Activated CD4-positive, alpha-beta T cell treated with anti-CD3 and anti-CD28 coated beads for 36 hours (primary cell): ENCODE measurements at regions not wholly inside any gene's neighbourhood (a gene's known extent, or its start where the extent isn't known, plus 50 kb on each side); places are given as distances from the start of the nearest gene placed in this dataset.
A peak's percentile ranks its signal among the peaks of the same experiment; 100 is the strongest.

ENCODE experiments used
- ATAC-seq: fragments of 200-7000 bp; cut with Tn5 transposase; one replicate; pipeline ENCODE4 v1.10.0; 2021; ENCODE audit warnings: mild to moderate bottlenecking, moderate library complexity
- CTCF ChIA-PET: fragments of 350-600 bp; sonication (Branson Sonifier 250); formaldehyde crosslinking; loops from one replicate; lab custom pipeline; 2021; ENCODE audit warnings: antibody characterized with exemption; lab: Charles Lee
- POLR2A ChIA-PET: fragments of 350-600 bp; sonication (Branson Sonifier 250); formaldehyde crosslinking; loops from one replicate; lab custom pipeline; 2021; ENCODE audit warnings: antibody characterized with exemption, inconsistent platforms; lab: Charles Lee
- DNase-seq: peaks from one replicate; pipeline ENCODE4 v3.0.0-alpha.2; 2020
- H3K27ac Mint-ChIP-seq: one replicate; pipeline ENCODE4 v1.8.0; 2021; ENCODE audit warnings: mixed read lengths
- H3K27me3 Mint-ChIP-seq: one replicate; pipeline ENCODE4 v1.8.0; 2021; ENCODE audit warnings: mixed read lengths
- H3K36me3 Mint-ChIP-seq: one replicate; pipeline ENCODE4 v1.8.0; 2021; ENCODE audit warnings: low read depth, mixed read lengths
- H3K4me1 Mint-ChIP-seq: one replicate; pipeline ENCODE4 v1.8.0; 2021; ENCODE audit warnings: mixed read lengths
- H3K4me3 Mint-ChIP-seq: one replicate; pipeline ENCODE4 v1.8.0; 2021; ENCODE audit warnings: mild to moderate bottlenecking, moderate library complexity, mixed read lengths
- H3K9me3 Mint-ChIP-seq: one replicate; pipeline ENCODE4 v1.8.0; 2021; ENCODE audit warnings: low read depth, mixed read lengths
- intact Hi-C, 2 experiments: fragments of 100-400 bp; cut with DNase I in 1 of 2; cut with micrococcal nuclease in 1 of 2; formaldehyde crosslinking; loops; one replicate each; pipeline versions ENCODE4 v1.14.2 to v1.15.1; 2022 to 2024; cut with DNase I, micrococcal nuclease

- DNase-seq (no peak), ATAC-seq (no peak)
- H3K27me3 Mint-ChIP-seq = peaks cover 12% of the 10 kb centered on the region
- intact Hi-C loops = no loop called here
- H3K4me3 Mint-ChIP-seq = no peak overlapping the region
- ChIA-PET CTCF (interaction anchor here (0.7 kb wide), 1 partner anchor 17 kb away, joined by 3 read pairs; no protein-coding TSS in a partner anchor), POLR2A (no interaction called here)
- H3K9me3 Mint-ChIP-seq = peaks cover 5% of the 10 kb centered on the region
- H3K36me3 Mint-ChIP-seq = no peaks in the 10 kb centered on the region
- H3K27ac Mint-ChIP-seq = no peak overlapping the region
- peaks cover 13% of the 10 kb centered on the region for H3K4me1 Mint-ChIP-seq
Observed at GRCh38 chr3:18885612-18886011, 262.7 kb upstream of the KCNH8 start.

- Mint-ChIP-seq H3K36me3 (no peaks in the 10 kb centered on the region), H3K9me3 (peaks cover 5% of the 10 kb centered on the region), H3K27ac (no peak overlapping the region), H3K4me1 (peaks cover 11% of the 10 kb centered on the region), H3K27me3 (peaks cover 9% of the 10 kb centered on the region), H3K4me3 (no peak overlapping the region)
- intact Hi-C loops = no loop called here
- CTCF ChIA-PET = interaction anchor here (1.6 kb wide), 1 partner anchor 28 kb away, joined by 3 read pairs; no protein-coding TSS in a partner anchor
- POLR2A ChIA-PET = no interaction called here
- ATAC-seq (no peak), DNase-seq (no peak)
Observed at GRCh38 chr3:18883571-18883970, 264.7 kb upstream of the KCNH8 start.

GRCh38 chr3:18880691-18881090 lies 267.6 kb upstream of the KCNH8 start:
- no peak for ATAC-seq
- DNase-seq = no peak
- Mint-ChIP-seq H3K9me3 (peaks cover 5% of the 10 kb centered on the region), H3K27ac (no peak overlapping the region), H3K4me1 (peaks cover 9% of the 10 kb centered on the region), H3K27me3 (no peaks in the 10 kb centered on the region), H3K4me3 (no peak overlapping the region), H3K36me3 (no peaks in the 10 kb centered on the region)
- ChIA-PET CTCF (no interaction called here), POLR2A (no interaction called here)
- intact Hi-C loops = no loop called here

- H3K27me3 Mint-ChIP-seq = peaks cover 2% of the 10 kb centered on the region
- POLR2A ChIA-PET = interaction anchor here (0.5 to 0.6 kb wide), 2 partner anchors 47 to 443 kb away, joined by 3 to 4 read pairs; no protein-coding TSS in a partner anchor
- H3K9me3 Mint-ChIP-seq = peaks cover 9% of the 10 kb centered on the region
- peaks cover 67% of the 10 kb centered on the region for H3K4me1 Mint-ChIP-seq
- DNase-seq = no peak
- peak overlapping the region; percentile 20 for H3K27ac Mint-ChIP-seq
- H3K4me3 Mint-ChIP-seq = no peak overlapping the region
- H3K36me3 Mint-ChIP-seq = peaks cover 8% of the 10 kb centered on the region
- intact Hi-C loops = loop anchor here (5.0 kb wide), 5 partner anchors 445 to 1185 kb away; partner anchors contain the start of genes EFHB (in 1 of the 2) and SATB1 (in 1 of the 2)
- CTCF ChIA-PET = interaction anchor here (1.2 to 1.5 kb wide), 3 partner anchors 15 to 116 kb away, joined by 3 to 6 read pairs (median 4); no protein-coding TSS in a partner anchor
- ATAC-seq = peak; percentile 43
Observed at GRCh38 chr3:18872466-18872865, 275.8 kb upstream of the KCNH8 start.

DNA sequence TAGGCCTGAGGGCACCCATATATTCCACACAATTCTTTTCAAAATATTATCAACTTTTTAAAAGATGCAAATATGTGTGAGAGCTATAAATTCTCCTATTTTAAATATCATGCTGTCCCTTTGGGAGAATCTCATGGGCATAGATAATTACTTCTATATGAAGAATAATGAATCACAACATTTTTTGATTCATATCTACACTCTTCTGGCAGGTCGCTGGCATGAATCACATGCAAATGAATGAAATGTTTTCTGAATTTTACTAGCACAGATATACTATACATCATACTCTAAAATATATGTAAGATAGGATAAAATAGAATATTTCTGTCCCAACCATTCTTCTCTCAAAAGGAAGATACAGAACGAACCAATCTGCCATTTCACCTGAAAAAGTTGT lies 277.7 kb upstream of the KCNH8 start:
- Mint-ChIP-seq H3K27ac (peak overlapping the region; percentile 91), H3K4me3 (peak overlapping the region; percentile 51), H3K36me3 (peaks cover 9% of the 10 kb centered on the region), H3K4me1 (peaks cover 64% of the 10 kb centered on the region), H3K9me3 (peaks cover 9% of the 10 kb centered on the region), H3K27me3 (peaks cover 2% of the 10 kb centered on the region)
- intact Hi-C loops = loop anchor here (1.0 to 5.0 kb wide), 13 partner anchors 118 to 1187 kb away; partner anchors contain the start of genes EFHB (in 1 of the 2) and SATB1 (in 1 of the 2)
- POLR2A ChIA-PET = interaction anchor here (0.6 kb wide), 1 partner anchor 19 kb away, joined by 3 read pairs; no protein-coding TSS in a partner anchor
- ATAC-seq = peak; percentile 45
- CTCF ChIA-PET = interaction anchor here (0.6 to 3.0 kb wide), 6 partner anchors 23 to 439 kb away, joined by 3 to 25 read pairs (median 8); no protein-coding TSS in a partner anchor
- DNase-seq = peak; percentile 34

DNA sequence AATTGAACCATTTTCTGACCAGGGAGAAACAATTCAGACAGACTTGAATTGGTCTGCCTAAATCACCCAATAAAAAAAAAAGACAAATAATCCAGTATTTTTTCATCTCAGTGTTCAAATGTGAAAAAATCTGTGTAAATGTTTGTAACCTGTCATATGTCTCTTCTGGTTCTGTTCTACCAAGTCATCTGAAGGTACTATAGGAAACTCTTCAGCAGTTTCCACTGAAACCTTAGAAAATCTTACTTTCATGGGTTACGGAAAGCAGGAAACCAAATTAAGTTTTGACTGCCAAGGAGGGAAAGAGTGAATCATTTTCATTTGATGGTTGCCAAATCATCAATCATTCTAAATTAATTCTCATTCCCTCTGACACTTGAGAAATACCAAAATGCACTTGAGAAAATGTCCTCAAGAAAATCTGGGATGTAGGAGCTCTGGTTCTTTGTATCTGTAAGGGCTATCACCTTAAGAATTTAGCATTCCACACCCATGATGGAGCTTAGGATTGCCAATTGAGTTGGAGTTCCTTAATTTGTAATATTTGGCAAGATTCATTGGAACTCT lies 278.2 kb upstream of the KCNH8 start:
- DNase-seq (no peak), ATAC-seq (peak; percentile 45)
- Mint-ChIP-seq H3K27ac (peak overlapping the region; percentile 91), H3K9me3 (peaks cover 9% of the 10 kb centered on the region), H3K4me3 (peak overlapping the region; percentile 51), H3K27me3 (peaks cover 2% of the 10 kb centered on the region), H3K4me1 (peaks cover 68% of the 10 kb centered on the region), H3K36me3 (peaks cover 9% of the 10 kb centered on the region)
- ChIA-PET POLR2A (interaction anchor here (0.6 to 1.1 kb wide), 2 partner anchors 20 to 118 kb away, joined by 3 to 6 read pairs; no protein-coding TSS in a partner anchor), CTCF (interaction anchor here (0.6 to 3.0 kb wide), 7 partner anchors 22 to 439 kb away, joined by 3 to 25 read pairs (median 5); no protein-coding TSS in a partner anchor)
- intact Hi-C loops = loop anchor here (1.0 to 5.0 kb wide), 13 partner anchors 119 to 1187 kb away; partner anchors contain the start of genes EFHB (in 1 of the 2) and SATB1 (in 1 of the 2)

GRCh38 chr3:18868911-18869689 lies 279.2 kb upstream of the KCNH8 start:
- intact Hi-C loops = loop anchor here in 1 of 2 experiments (2.0 kb wide), 1 partner anchor 20 kb away; no protein-coding TSS in a partner anchor
- Mint-ChIP-seq H3K36me3 (peaks cover 9% of the 10 kb centered on the region), H3K9me3 (peaks cover 9% of the 10 kb centered on the region), H3K4me1 (peaks cover 63% of the 10 kb centered on the region), H3K4me3 (peak overlapping the region; percentile 51), H3K27me3 (peaks cover 2% of the 10 kb centered on the region), H3K27ac (peak overlapping the region; percentile 91)
- peak; percentile 78 for ATAC-seq
- DNase-seq = peak; percentile 61
- ChIA-PET POLR2A (interaction anchor here (0.6 to 1.1 kb wide), 3 partner anchors 120 to 449 kb away, joined by 3 to 6 read pairs (median 4); no protein-coding TSS in a partner anchor), CTCF (interaction anchor here (0.6 to 3.0 kb wide), 7 partner anchors 17 to 433 kb away, joined by 3 to 25 read pairs (median 4); no protein-coding TSS in a partner anchor)

GRCh38 chr3:18866899-18867298 lies 281.4 kb upstream of the KCNH8 start:
- no peak for ATAC-seq
- H3K36me3 Mint-ChIP-seq = peaks cover 4% of the 10 kb centered on the region
- H3K4me1 Mint-ChIP-seq = peaks cover 47% of the 10 kb centered on the region
- ChIA-PET CTCF (no interaction called here), POLR2A (no interaction called here)
- H3K27me3 Mint-ChIP-seq = peaks cover 2% of the 10 kb centered on the region
- DNase-seq = no peak
- no peak overlapping the region for H3K27ac Mint-ChIP-seq
- H3K9me3 Mint-ChIP-seq = no peaks in the 10 kb centered on the region
- H3K4me3 Mint-ChIP-seq = no peak overlapping the region
- intact Hi-C loops = no loop called here

- intact Hi-C loops = no loop called here
- POLR2A ChIA-PET = interaction anchor here (0.6 kb wide), 1 partner anchor 639 kb away, joined by 5 read pairs; no protein-coding TSS in a partner anchor
- Mint-ChIP-seq H3K9me3 (no peaks in the 10 kb centered on the region), H3K4me1 (peaks cover 31% of the 10 kb centered on the region), H3K4me3 (no peak overlapping the region), H3K27me3 (peaks cover 2% of the 10 kb centered on the region), H3K36me3 (peaks cover 2% of the 10 kb centered on the region), H3K27ac (no peak overlapping the region)
- CTCF ChIA-PET = interaction anchor here (0.6 to 2.8 kb wide), 3 partner anchors 17 to 590 kb away, joined by 4 to 12 read pairs (median 5); no protein-coding TSS in a partner anchor
- DNase-seq (no peak), ATAC-seq (no peak)
Observed at GRCh38 chr3:18864933-18865731, 283.2 kb upstream of the KCNH8 start.

- Mint-ChIP-seq H3K4me3 (no peak overlapping the region), H3K27ac (no peak overlapping the region), H3K9me3 (no peaks in the 10 kb centered on the region), H3K27me3 (peaks cover under 1% of the 10 kb centered on the region), H3K4me1 (peaks cover 12% of the 10 kb centered on the region), H3K36me3 (no peaks in the 10 kb centered on the region)
- no peak for DNase-seq
- intact Hi-C loops = no loop called here
- ChIA-PET CTCF (interaction anchor here (1.2 to 1.8 kb wide), 2 partner anchors 15 to 127 kb away, joined by 3 to 5 read pairs; no protein-coding TSS in a partner anchor), POLR2A (no interaction called here)
- no peak for ATAC-seq
Observed at GRCh38 chr3:18862077-18862476, 286.2 kb upstream of the KCNH8 start.
